ENCODE measurements at regions not wholly inside any gene's neighbourhood (a gene's known extent, or its start where the extent isn't known, plus 50 kb on each side); places are given as distances from the start of the nearest gene placed in this dataset.

- Histone ChIP-seq H3K9me1 (ENCODE audit: control insufficient read depth, insufficient read depth, low read length) (no peaks in the 10 kb centered on the region), H4K20me1 (replicated peaks; ENCODE audit: control insufficient read depth, insufficient read depth, low read length) (no peaks in the 10 kb centered on the region), H3K79me2 (ENCODE audit: control insufficient read depth, insufficient read depth, low read length) (no peaks in the 10 kb centered on the region), H2AFZ (ENCODE audit: low read depth, low read length) (no peak overlapping the region), H3K36me3 (ENCODE audit: control insufficient read depth, insufficient read depth, low read length) (no peaks in the 10 kb centered on the region), H3K4me2 (ENCODE audit: insufficient read depth, low read length) (no peak overlapping the region), H3K4me3 (no peak overlapping the region), H3K27me3 (ENCODE audit: control insufficient read depth in 2 of 2, insufficient read depth in 2 of 2, low read length in 2 of 2) (no peaks in the 10 kb centered on the region), H3K9me3 (replicated peaks; ENCODE audit: control insufficient read depth, insufficient read depth, low read depth, low read length) (no peaks in the 10 kb centered on the region), H3K9ac (ENCODE audit: insufficient read depth in 1 of 2, low read depth in 2 of 2, low read length in 2 of 2) (no peak overlapping the region), H3K27ac (ENCODE audit: extremely low read depth, low read depth, low read length) (no peak overlapping the region), H3K4me1 (replicated peaks in 1 of 2; ENCODE audit: control insufficient read depth in 2 of 2, insufficient read depth in 2 of 2, low read length in 2 of 2) (no peaks in the 10 kb centered on the region)
- ChIA-PET POLR2A (no interaction called here), CTCF (ENCODE audit: low intra/inter-chr PET ratio) (no interaction called here)
- DNase-seq (ENCODE audit: extremely low read depth in 1 of 4, low spot score in 3 of 4) (no peak), ATAC-seq (no peak), FAIRE-seq (no peak)
- 21% methylated on average over 4 of the region's 4 CpGs for WGBS (ENCODE audit: insufficient coverage, low coverage, missing lambda C conversion rate)
- intact Hi-C loops (cut with micrococcal nuclease) = no loop called here
- in situ Hi-C loops (cut with MboI) = no loop called here
- no peak for TF ChIP-seq CBFA2T2 (conservative IDR thresholded peaks at IDR 0.05)
- no peak for TF ChIP-seq DLX4 (CRISPR knock-in tag; IDR thresholded peaks at IDR 0.05)
- TF ChIP-seq TARDBP (IDR thresholded peaks at IDR 0.05) = no peak
- no peak for TF ChIP-seq FOXO4 (CRISPR knock-in tag; IDR thresholded peaks at IDR 0.05)
- TF ChIP-seq PYGO2 (tag; IDR thresholded peaks at IDR 0.05) = no peak
- TF ChIP-seq TCF7 (IDR thresholded peaks at IDR 0.05; ENCODE audit: borderline replicate concordance) = no peak
- TF ChIP-seq ESRRA (IDR thresholded peaks at IDR 0.05; ENCODE audit: borderline replicate concordance, low read depth) = no peak
- TF ChIP-seq NCOA4 (IDR thresholded peaks at IDR 0.05; ENCODE audit: partially characterized antibody) = no peak
- TF ChIP-seq ZNF212 (CRISPR knock-in tag; IDR thresholded peaks at IDR 0.05) = no peak
- TF ChIP-seq, protein P1, sequence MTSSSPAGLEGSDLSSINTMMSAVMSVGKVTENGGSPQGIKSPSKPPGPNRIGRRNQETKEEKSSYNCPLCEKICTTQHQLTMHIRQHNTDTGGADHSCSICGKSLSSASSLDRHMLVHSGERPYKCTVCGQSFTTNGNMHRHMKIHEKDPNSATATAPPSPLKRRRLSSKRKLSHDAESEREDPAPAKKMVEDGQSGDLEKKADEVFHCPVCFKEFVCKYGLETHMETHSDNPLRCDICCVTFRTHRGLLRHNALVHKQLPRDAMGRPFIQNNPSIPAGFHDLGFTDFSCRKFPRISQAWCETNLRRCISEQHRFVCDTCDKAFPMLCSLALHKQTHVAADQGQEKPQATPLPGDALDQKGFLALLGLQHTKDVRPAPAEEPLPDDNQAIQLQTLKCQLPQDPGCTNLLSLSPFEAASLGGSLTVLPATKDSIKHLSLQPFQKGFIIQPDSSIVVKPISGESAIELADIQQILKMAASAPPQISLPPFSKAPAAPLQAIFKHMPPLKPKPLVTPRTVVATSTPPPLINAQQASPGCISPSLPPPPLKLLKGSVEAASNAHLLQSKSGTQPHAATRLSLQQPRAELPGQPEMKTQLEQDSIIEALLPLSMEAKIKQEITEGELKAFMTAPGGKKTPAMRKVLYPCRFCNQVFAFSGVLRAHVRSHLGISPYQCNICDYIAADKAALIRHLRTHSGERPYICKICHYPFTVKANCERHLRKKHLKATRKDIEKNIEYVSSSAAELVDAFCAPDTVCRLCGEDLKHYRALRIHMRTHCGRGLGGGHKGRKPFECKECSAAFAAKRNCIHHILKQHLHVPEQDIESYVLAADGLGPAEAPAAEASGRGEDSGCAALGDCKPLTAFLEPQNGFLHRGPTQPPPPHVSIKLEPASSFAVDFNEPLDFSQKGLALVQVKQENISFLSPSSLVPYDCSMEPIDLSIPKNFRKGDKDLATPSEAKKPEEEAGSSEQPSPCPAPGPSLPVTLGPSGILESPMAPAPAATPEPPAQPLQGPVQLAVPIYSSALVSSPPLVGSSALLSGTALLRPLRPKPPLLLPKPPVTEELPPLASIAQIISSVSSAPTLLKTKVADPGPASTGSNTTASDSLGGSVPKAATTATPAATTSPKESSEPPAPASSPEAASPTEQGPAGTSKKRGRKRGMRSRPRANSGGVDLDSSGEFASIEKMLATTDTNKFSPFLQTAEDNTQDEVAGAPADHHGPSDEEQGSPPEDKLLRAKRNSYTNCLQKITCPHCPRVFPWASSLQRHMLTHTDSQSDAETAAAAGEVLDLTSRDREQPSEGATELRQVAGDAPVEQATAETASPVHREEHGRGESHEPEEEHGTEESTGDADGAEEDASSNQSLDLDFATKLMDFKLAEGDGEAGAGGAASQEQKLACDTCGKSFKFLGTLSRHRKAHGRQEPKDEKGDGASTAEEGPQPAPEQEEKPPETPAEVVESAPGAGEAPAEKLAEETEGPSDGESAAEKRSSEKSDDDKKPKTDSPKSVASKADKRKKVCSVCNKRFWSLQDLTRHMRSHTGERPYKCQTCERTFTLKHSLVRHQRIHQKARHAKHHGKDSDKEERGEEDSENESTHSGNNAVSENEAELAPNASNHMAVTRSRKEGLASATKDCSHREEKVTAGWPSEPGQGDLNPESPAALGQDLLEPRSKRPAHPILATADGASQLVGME (CRISPR knock-in tag; IDR thresholded peaks at IDR 0.05) = no peak
- TF ChIP-seq SUPT5H (IDR thresholded peaks at IDR 0.05) = no peak
- TF ChIP-seq KDM2B (CRISPR knock-in tag; IDR thresholded peaks at IDR 0.05) = no peak
- no peak for TF ChIP-seq TGIF2 (CRISPR knock-in tag; IDR thresholded peaks at IDR 0.05)
- TF ChIP-seq ZNF384 (IDR thresholded peaks at IDR 0.05; ENCODE audit: low read depth, low read length) = no peak
- TF ChIP-seq, protein P2, sequence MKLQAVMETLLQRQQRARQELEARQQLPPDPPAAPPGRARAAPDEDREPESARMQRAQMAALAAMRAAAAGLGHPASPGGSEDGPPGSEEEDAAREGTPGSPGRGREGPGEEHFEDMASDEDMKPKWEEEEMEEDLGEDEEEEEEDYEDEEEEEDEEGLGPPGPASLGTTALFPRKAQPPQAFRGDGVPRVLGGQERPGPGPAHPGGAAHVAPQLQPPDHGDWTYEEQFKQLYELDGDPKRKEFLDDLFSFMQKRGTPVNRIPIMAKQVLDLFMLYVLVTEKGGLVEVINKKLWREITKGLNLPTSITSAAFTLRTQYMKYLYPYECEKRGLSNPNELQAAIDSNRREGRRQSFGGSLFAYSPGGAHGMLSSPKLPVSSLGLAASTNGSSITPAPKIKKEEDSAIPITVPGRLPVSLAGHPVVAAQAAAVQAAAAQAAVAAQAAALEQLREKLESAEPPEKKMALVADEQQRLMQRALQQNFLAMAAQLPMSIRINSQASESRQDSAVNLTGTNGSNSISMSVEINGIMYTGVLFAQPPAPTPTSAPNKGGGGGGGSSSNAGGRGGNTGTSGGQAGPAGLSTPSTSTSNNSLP (IDR thresholded peaks at IDR 0.05; ENCODE audit: borderline replicate concordance, low read depth, low read length) = no peak
- no peak for TF ChIP-seq ZNF140 (CRISPR knock-in tag; IDR thresholded peaks at IDR 0.05)
- TF ChIP-seq GTF2A2 (tag; IDR thresholded peaks at IDR 0.05) = no peak
- BruUV-seq (replicated peaks) = no TSS peak
These were observed 235.7 kb upstream of the HAND2 start for GRCh38 chr4:173765751-173766150.

Data from K562 (cell line).